ENCODE measurements at regions not wholly inside any gene's neighbourhood (a gene's known extent, or its start where the extent isn't known, plus 50 kb on each side); places are given as distances from the start of the nearest gene placed in this dataset.

DNA sequence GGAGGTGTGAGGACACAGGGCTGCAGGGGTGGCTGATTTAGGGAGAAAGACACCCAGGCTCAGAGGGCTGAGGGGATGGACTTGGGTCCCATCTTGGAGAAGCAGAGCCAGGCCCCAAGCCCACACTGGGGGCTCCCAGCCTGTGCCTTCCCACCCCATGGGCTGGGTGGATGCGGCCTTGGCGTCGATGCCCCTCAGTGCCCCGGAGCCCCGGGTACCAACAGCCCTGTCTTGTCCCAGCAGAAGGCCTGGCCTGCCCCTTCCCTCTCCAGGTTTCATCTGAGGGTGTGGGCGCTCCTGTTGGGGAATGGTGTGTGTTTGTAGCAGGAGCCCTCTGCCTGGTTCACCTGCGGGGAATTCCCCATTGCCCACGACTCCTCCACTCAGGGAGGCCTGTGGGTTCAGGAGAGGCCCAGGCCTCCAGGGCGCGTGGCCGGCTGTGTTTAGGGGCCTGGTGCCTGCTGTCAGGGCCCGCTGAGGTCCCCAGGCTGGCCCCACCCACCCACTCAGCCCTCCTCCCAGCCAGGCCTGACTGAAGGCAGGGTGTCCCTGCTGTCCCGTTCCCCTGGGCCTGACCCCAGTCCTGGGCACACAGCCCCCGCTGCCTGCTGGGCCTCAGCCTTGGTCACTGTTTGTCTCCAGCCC, 51.1 kb upstream of the BEGAIN start:
- no peak for DNase-seq (ENCODE audit: low read depth in 4 of 4, low spot score in 3 of 4)

DNA sequence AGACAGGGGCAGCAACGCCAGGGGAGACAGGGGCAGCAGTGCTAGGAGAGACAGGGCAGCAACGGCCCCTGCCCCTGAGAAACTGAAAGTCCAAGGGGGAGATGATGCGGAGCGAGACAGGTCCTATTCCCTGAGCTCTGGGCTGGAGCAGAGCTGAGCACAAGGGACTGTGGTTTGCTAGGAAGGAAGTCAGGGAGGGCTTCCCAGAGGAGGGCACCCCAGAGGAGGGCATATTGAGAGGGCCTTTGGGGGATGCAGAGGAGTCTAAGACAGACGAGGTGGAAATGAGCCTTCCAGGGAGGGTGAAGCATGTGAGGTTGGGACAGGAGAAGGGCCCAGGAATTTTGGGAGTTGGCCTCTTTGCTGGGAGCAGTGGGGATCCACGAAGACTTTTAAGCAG, 52.1 kb upstream of the BEGAIN start:
- no peak for DNase-seq (ENCODE audit: low read depth in 4 of 4, low spot score in 3 of 4)

DNA sequence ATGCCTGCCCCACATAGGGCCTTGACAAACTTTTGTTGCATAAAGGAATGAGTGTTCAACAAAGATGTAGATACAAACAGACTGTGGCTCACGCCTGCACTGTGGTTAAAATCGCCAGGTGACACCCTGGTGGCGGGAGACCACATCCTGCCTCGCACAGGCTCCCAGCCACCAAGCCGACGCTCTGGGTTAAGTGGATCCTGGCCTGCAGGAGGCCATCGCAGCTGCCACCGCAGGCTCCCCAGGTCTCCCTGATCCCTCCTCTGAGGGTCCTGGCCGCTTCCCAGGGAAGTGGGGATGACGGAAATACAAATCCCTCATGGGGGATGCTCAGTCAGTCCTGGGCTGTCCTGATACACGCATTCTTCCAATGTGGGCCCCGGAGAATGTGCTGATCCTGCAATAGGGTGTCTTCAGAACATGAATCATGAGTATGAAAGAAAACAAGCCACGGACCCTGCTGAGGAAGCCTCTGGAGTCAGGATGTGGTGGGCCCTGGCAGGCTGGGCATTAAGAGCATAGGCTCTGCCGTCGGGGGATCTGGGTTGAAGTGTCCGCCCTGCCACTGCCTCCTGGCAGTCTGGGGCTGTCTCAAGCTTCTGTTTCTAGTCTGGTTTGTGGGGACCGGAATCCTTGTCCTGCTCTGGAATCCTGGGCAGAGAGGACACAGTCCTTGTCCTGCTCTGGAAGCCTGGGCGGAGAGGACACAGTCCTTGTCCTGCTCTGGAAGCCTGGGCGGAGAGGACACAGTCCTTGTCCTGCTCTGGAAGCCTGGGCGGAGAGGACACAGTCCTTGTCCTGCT, 53.5 kb upstream of the BEGAIN start:
- no peak for DNase-seq (ENCODE audit: low read depth in 4 of 4, low spot score in 3 of 4)

DNA sequence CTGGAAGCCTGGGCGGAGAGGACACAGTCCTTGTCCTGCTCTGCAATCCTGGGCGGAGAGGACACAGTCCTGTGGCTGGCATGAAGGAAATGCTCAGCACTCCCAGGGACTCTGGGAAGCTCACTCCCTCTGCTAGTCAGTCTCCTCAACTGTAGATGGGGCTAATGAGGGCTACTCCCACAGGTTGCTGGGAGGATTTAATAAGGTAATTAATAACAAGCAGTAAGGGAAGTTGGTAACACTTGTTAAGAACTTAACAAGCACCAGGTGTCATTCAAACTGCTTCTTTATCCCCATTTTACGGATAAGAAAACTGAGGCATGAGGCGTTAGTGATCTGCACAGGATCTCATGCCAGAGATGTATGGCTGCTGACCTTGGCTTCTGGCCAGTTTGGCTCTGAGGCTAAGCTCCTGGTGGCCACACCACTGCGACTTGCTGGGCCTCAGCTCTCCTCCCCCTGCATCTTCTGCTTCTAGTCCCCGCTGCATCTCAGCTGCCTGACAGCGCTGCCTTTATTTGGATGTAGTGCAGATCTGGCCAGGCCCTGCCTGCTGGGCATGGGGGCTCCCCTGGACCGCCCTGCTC, 54.1 kb upstream of the BEGAIN start:
- DNase-seq (ENCODE audit: low read depth in 4 of 4, low spot score in 3 of 4): no peak

DNA sequence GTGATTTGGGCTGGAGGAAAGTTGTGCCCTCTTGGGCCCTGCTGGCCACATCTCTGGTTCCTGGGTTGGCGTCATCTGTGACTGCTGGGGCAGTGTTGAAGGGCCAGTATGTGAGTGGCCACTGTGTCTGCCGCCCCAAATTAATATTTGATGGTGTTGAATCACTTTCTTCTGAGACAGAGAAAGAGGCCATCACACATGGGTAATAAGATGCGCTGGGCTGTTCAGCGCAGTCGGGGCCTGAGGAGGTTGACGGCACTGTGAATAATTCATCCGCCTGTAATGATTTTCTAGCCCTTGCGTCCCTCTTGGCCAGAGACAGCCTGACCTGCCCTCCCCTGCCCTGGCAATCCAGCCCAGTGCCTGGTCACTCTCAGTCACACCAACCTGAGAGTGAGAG, 56.2 kb upstream of the BEGAIN start:
- no peak for DNase-seq (ENCODE audit: low read depth in 4 of 4, low spot score in 3 of 4)

DNA sequence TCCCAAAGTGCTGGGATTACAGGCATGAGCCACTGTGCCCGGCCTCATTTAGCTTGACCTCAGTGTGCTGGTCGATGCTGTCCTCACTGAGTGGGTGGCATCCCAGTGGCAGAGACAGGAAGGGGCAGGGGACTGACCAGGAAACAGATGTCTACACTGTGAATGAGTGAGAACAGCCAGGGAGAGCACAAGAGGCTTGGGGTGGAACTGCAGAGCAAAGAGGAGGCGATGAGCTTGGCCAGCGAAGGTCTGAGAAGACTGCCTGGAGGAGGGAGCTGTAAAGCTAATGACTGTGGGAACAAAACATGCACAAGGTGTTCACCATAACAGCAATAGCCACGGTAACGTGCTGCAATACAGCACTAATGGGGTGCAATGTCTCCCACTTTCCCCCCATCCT, 57.2 kb upstream of the BEGAIN start:
- DNase-seq (ENCODE audit: low read depth in 4 of 4, low spot score in 3 of 4): no peak

DNA sequence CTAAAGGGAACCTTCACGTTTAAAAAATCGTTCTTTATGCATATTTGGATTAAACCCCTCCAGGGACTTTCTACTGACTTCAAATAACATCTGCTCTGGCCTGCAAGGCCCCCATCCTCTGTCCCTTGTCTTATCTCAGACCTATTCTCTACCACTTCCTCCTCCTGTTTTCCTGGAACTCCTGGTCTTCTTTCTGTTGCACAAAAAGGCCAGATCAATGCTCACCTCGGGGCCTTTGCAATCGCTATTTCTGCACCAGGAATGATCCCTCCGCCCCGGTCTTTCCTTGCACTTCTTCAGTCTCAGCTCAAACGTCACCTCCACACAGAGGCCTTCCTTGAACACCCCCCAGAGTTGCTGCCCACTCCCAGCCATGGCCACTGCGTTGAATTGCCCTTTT, 57.6 kb upstream of the BEGAIN start:
- no peak for DNase-seq (ENCODE audit: low read depth in 4 of 4, low spot score in 3 of 4)

DNA sequence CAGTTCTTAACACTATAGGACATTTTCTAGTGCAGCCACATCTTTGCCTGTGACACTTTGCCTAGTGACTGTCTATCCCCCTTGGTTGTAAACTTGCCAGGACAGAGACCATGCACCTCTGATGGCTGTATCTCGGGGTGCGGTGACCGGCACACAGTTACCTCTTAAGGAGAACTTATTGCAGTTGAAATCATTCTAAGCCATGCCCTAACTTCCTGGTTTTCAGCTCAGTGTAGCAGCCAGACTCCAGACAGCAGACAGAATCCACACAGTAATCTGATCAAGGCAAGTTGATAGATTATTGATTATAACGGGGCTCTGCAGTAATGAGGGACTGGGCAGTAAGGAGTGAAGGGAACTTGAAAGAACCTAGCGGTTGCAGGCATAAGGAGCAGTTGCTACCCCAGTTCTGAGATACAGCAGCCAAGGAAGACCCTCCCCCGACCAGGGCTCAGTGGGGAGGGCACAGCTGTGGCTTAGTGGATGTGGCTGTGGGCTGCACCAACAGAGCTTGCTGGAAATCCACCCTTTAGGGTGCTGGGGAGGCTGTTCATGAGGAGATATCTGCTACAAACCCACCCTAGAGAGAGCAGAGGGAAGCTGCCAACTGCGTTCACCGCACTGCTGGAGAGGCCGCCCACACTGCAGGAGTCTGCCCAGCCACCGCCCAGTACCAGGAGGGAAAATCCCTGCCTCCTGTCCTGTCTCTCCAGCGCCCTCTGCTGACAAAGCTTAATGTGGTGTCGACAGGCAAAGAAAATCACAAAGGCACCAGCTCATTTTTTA, 58.2 kb upstream of the BEGAIN start:
- DNase-seq (ENCODE audit: low read depth in 4 of 4, low spot score in 3 of 4): peak in 3 of 4 donors; percentile 54 to 63 (median 55)

DNA sequence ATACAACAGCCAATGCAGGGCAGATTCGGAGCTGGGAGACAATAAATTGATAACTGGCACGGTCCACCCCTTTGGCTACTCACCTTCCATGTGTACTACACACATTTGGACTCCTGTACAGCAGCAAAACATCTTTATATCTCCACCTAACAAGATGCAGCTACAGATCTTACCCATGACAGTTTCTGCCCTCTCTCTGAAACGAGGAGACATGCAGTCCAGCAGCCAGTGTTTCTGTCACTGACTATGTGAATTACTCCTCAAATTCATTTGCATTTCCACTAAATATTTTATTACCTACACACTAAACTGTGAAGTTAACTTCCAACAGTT, 58.7 kb upstream of the BEGAIN start:
- no peak for DNase-seq (ENCODE audit: low read depth in 4 of 4, low spot score in 3 of 4)

DNA sequence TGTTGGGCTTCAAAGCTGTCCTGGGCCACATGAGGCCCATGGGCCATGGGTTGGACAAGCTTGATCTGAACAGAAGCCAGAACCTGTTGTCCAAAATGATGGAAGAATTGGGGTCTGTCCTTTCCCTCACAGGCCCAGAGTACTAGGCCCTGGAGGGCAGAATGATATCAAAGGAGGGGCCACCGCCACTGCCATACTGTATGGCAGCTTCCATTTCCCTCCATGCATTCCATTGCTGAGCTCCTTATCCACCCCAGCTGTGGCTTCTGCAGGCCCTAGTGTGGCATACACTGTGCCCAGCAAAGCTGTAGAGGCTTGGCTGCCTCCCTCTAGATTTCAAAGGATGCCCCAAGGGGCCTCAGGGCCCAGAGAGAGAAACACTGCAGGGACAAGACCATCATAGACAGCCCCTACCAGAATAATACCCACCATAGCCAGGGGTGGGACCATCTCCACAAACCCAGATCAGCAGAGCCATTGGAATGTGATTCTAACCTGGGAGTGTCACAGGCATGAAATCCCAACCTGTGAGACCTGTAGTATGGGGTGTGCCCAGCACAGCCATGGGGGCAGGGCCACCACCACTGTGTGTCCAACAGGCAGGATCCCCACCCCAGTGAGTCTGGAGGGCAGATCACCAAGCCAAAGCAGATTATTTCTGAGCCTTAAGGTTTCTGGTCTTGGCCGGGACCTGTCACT, 61.4 kb upstream of the BEGAIN start:
- no peak for DNase-seq (ENCODE audit: low read depth in 4 of 4, low spot score in 3 of 4)

DNA sequence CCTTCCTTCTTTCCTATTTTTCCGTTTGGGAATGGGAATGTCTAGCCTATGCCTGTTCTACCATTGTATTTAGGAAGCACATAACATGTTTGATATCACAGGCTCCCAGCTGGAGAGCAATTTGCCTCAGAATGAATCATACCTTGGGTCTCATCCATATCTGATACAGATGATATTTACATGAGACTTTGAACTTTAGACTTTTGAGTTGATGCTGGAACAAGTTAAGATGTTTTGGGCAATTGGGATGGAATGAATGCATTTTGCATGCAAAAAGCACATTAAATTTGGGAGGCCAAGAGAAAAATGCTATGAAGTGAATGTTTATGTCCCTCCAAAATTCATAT, 61.9 kb upstream of the BEGAIN start:
- DNase-seq (ENCODE audit: low read depth in 4 of 4, low spot score in 3 of 4): no peak

DNA sequence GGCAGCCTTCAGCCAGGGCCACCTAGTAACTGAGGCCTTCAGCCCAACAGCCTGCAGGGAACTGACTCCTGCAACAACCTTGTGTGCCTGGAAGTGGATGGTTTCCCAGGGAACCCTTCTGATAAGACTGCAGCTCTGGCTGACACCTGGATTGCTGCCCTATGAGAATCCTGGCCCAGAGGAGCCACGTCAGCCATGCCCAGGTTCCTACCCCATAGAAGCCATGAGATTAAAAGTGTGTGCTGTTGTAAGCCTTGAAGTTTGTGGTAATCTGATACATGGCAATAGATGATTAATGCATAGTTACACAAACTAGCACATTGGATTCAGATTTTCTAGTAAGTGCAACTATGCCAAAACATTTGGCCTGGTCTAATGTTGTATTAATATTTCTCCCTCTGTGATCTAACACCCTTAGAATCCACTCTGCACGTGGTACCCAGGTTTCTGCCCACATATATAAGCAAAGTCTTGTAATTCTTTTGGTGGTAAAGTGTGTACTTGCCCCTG, 64.8 kb upstream of the BEGAIN start:
- no peak for DNase-seq (ENCODE audit: low read depth in 4 of 4, low spot score in 3 of 4)

DNA sequence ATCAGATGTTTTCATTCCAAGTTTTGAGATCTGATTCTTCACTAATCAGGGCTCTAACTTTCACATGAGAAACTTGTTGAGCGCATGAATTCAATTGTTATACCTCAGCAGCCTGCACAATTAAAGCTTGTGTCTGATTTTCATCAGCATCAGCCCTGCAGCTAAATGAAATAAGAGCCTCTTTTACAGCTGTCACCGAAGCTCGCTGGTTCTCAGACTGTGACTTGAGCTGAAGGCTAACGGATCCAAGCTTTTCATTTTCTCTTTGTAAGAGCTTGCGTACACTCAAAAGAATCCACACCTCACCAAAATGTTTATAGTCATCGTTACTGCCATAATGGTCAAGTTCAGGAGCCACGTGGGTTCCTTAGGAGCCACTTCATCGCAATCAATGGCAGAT, 65.5 kb upstream of the BEGAIN start:
- DNase-seq (ENCODE audit: low read depth in 4 of 4, low spot score in 3 of 4): no peak

DNA sequence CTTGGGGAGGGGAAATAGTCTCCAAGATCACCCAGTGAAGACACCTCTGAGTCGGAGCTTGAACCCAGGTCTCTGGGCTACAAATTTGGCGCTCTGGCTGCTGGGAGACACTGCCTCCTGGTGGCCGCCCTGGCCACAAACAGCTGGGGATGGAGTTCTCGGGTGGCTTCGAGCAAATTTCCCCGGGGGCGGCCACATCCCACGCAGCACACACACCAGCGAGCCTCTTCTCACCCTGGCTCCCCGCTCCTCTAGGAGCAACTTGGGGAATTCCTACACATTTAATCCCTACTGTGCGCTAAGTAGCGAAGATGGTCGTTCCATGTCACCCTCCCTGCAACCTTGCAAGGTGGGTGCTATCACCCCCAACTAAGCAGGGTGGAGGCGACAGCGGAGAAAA, 66.2 kb upstream of the BEGAIN start:
- DNase-seq (ENCODE audit: low read depth in 4 of 4, low spot score in 3 of 4): no peak

DNA sequence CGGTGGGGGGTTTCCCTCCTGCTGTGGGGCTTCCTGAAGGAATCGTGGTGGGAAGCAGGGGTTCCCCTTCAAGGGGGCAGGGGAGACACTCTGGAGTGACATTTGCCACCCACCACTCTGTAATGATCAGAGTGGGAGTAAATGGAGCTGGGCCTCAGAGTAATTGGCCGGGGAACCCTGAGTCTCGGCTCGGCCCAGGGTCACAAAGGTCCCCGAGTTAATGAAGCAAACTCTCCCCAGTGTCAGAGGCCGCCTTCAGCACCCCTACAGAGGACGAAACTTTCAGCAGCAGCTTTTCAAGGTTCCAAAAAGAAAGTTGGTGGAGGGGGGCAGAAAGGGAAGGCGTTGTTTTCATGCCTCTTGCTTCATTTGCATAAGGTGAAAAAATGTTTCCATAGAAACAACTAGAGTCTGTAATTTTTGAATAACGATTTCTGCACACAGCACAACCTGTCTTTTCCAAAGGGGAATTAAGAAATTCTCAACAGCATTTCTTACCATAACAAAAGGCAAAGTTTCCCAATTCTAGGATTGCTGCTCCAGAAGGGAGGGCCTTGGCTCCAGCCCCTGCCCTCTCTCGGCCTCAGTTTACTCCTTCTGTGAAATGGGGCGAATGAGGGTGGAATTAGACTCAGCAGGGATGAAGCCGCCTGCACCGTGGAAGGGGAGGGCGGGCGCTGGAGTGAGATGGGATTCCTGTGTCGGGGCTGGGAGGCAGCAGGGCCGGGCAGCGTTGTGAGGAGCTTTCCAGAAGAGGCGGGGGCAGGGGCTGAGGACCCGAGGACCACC, 67.0 kb upstream of the BEGAIN start:
- no peak for DNase-seq (ENCODE audit: low read depth in 4 of 4, low spot score in 3 of 4)

DNA sequence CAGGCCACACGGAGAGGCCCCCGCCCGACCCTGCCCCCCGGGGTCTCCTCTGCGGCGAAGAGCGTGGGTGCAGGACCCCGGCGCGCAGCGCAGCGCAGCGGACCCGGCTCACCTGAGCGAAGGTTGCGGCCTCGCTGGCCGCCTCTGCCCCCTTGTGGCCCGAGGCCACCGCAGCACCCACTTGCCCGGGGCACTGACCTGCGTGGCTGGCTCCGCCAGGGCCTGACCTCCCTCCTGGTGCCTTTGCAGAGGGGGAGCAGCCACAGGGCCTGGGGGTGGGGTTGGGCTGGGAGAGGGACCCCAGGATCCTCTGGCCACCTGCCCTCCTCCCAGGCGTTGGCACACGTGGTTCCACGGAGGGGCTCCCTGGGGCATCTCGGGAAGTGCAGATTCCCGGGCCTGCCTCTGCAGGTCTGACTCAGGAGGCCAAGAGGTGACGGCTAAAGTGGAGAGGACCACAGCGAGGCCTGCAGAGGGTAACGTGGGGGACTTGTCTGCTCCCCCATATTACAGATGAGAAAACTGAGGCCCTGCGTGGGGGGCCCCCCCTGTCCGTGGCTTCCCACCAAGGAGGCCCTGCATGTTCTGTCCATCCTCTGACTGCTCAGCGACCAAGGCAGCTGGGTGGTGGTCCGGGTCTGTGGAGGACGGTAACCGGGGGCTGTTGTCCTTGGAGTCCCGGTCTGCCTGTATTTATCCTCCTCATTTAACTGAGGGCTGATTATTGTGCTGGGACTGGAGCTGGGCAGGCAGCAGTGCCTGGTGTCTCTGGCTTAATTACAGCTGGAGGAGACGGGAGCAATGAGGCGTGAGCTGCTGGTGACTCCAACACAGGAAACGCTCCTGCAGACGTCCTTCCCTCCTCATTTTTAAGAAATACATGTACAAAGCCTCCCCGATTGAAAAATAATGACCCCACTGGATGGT, 67.9 kb upstream of the BEGAIN start:
- no peak for DNase-seq (ENCODE audit: low read depth in 4 of 4, low spot score in 3 of 4)

DNA sequence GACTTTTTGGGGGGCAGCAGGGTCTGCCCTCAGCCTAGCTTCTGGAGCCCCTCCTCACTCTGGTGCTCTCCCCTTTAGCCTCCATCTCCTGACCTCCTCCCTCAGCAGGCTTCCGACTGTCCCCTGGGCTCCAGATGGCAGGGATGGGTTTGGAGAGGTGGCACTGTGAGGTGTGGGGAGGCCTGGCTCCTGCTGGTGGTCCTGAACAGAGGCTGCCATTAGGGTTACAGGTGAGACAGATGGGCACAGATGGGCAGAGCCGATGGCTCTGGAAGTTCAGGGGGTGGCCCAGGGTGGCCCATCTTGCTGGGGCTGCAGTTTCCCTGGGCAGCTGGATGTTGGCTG, 68.5 kb upstream of the BEGAIN start:
- DNase-seq (ENCODE audit: low read depth in 4 of 4, low spot score in 3 of 4): no peak

DNA sequence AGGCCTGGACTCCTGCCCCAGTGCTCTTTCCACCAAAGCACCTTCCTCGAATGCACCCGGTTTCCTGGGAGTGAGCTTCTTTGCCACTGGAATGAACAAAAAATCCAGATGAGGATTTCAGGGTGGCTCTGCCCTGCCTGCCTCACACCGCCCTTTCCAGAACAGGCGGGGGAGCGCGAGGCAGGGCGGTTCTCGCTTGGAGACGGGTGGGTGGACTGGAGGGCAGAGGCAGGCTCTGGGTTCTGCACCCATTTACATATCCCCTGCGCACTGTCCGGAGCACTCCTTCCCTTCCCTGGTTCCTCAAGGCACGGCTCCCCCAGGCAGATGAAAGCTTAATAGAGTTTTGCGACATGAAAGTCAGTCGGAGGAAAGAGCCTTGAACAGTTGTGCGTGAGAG, 69.7 kb upstream of the DLK1 start:
- DNase-seq (ENCODE audit: low read depth in 4 of 4, low spot score in 3 of 4): no peak

DNA sequence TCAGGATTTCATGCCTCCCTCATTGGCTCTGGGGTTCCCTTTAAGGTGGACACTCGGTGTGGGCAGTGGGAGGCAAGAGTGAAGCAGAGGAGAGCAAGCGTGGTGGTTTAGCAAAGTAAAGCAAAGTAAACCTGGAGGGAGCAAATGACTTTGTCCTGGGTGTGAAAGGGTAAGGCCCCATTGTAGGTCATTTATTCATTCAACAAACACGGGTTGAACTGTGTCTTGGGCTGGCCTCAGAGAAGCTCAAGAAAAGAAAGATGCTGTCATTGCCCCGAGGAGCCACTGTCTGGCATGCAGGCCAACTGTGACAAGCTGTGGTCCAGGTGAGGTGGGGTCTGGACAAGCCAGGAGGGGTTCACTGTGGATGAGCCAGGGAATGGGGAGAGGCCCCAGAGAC, 68.9 kb upstream of the DLK1 start:
- DNase-seq (ENCODE audit: low read depth in 4 of 4, low spot score in 3 of 4): no peak
